ENCODE measurements at regions not wholly inside any gene's neighbourhood (a gene's known extent, or its start where the extent isn't known, plus 50 kb on each side); places are given as distances from the start of the nearest gene placed in this dataset.

- no peaks in the 10 kb centered on the region for H3K4me1 ChIP-seq (ENCODE audit: control insufficient read depth in 1 of 2, low read depth in 2 of 2)
- no peaks in the 10 kb centered on the region for H3K9me3 ChIP-seq
- no peak for ATAC-seq (ENCODE audit: insufficient number of reproducible peaks, low FRiP score, low read depth)
- no peaks in the 10 kb centered on the region for H3K36me3 ChIP-seq
- H3K27me3 ChIP-seq (replicated peaks; ENCODE audit: insufficient read depth): no peaks in the 10 kb centered on the region
- H3K4me3 ChIP-seq: no peak overlapping the region
- no peak for TF ChIP-seq CTCF (IDR thresholded peaks at IDR 0.05)
- H3K27ac ChIP-seq: no peak overlapping the region
- DNase-seq (ENCODE audit: low spot score): no peak
Measured at GRCh38 chr3:167116120-167116922, 263.8 kb downstream of the ZBBX start.

- TF ChIP-seq CTCF (IDR thresholded peaks at IDR 0.05): no peak
- Histone ChIP-seq H3K36me3 (no peaks in the 10 kb centered on the region), H3K4me1 (ENCODE audit: control insufficient read depth in 1 of 2, low read depth in 2 of 2) (no peaks in the 10 kb centered on the region), H3K4me3 (no peak overlapping the region), H3K9me3 (no peaks in the 10 kb centered on the region), H3K27ac (no peak overlapping the region), H3K27me3 (replicated peaks; ENCODE audit: insufficient read depth) (no peaks in the 10 kb centered on the region)
- ATAC-seq (ENCODE audit: insufficient number of reproducible peaks, low FRiP score, low read depth): no peak
- no peak for DNase-seq (ENCODE audit: low spot score)
Measured at GRCh38 chr3:167115331-167115934, 264.7 kb downstream of the ZBBX start.

GRCh38 chr3:167114619-167115018 is 265.5 kb downstream of the ZBBX start:
- no peak for TF ChIP-seq CTCF (IDR thresholded peaks at IDR 0.05)
- Histone ChIP-seq H3K36me3 (no peaks in the 10 kb centered on the region), H3K27ac (no peak overlapping the region), H3K9me3 (no peaks in the 10 kb centered on the region), H3K4me3 (no peak overlapping the region), H3K27me3 (replicated peaks; ENCODE audit: insufficient read depth) (no peaks in the 10 kb centered on the region), H3K4me1 (ENCODE audit: control insufficient read depth in 1 of 2, low read depth in 2 of 2) (no peaks in the 10 kb centered on the region)
- DNase-seq (ENCODE audit: low spot score) (no peak), ATAC-seq (ENCODE audit: insufficient number of reproducible peaks, low FRiP score, low read depth) (no peak)

GRCh38 chr3:167113035-167113830 is 266.9 kb downstream of the ZBBX start:
- TF ChIP-seq CTCF (IDR thresholded peaks at IDR 0.05): no peak
- no peak for DNase-seq (ENCODE audit: low spot score)

GRCh38 chr3:167110901-167111300 is 269.2 kb downstream of the ZBBX start:
- H3K4me1 ChIP-seq (ENCODE audit: control insufficient read depth in 1 of 2, low read depth in 2 of 2): no peaks in the 10 kb centered on the region
- no peak overlapping the region for H3K4me3 ChIP-seq
- no peaks in the 10 kb centered on the region for H3K27me3 ChIP-seq (replicated peaks; ENCODE audit: insufficient read depth)
- H3K27ac ChIP-seq: no peak overlapping the region
- no peak for TF ChIP-seq CTCF (IDR thresholded peaks at IDR 0.05)
- DNase-seq (ENCODE audit: low spot score) (no peak), ATAC-seq (ENCODE audit: insufficient number of reproducible peaks, low FRiP score, low read depth) (no peak)
- no peaks in the 10 kb centered on the region for H3K36me3 ChIP-seq
- no peaks in the 10 kb centered on the region for H3K9me3 ChIP-seq

More at GRCh38 chr3:167113035-167113830, 266.9 kb downstream of the ZBBX start:
- no peaks in the 10 kb centered on the region for H3K9me3 ChIP-seq
- no peaks in the 10 kb centered on the region for H3K36me3 ChIP-seq
- no peak overlapping the region for H3K27ac ChIP-seq
- ATAC-seq (ENCODE audit: insufficient number of reproducible peaks, low FRiP score, low read depth): no peak
- H3K4me3 ChIP-seq: no peak overlapping the region
- H3K27me3 ChIP-seq (replicated peaks; ENCODE audit: insufficient read depth): no peaks in the 10 kb centered on the region
- H3K4me1 ChIP-seq (ENCODE audit: control insufficient read depth in 1 of 2, low read depth in 2 of 2): no peaks in the 10 kb centered on the region
